ENCODE measurements at regions not wholly inside any gene's neighbourhood (a gene's known extent, or its start where the extent isn't known, plus 50 kb on each side); places are given as distances from the start of the nearest gene placed in this dataset.

DNA sequence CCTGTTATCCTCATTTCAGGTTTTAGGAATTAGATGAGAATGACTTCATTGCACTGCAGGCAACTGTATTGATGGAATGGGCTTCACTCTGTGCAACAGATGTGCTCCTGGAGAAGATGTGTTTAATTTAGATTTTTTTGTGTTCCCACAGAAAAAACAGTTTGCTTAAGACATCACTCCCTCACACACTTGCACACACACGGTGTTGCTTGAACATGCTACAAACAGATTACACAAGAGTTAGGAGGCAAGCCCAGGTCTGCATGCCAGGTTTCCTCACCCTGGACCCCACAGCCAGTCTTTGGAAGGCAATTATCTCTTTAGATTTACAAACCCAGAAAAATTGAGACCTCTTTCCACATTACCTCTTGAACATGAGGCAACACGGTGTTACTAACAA, 93.7 kb upstream of the KLHL29 start:
- DNase-seq (ENCODE audit: low spot score): peak; percentile 31

DNA sequence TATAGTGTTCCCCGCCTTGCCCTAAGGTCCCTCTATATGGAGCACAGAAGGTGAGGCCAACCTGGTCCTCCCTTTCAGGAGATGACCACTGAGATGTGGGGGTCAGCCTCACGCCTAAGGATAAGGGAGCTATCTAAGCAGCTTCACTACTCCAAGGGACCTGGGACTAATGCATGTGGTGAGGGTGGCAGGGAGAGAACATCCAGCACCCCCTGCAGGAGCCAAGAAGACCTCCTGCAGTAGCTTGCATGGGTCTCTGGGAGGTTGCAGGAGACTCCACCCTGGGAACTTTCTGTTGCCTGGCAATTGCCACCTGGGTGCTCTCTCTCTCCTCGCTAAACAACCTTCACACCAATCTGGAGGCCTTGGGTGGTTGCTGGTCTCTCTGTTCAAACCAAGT, 93.0 kb upstream of the KLHL29 start:
- DNase-seq (ENCODE audit: low spot score): no peak

GRCh38 chr2:23293063-23293462, 91.9 kb upstream of the KLHL29 start:
- peak; percentile 35 for DNase-seq (ENCODE audit: low spot score)

GRCh38 chr2:23293731-23294130, 91.2 kb upstream of the KLHL29 start:
- peak; percentile 58 for DNase-seq (ENCODE audit: low spot score)

DNA sequence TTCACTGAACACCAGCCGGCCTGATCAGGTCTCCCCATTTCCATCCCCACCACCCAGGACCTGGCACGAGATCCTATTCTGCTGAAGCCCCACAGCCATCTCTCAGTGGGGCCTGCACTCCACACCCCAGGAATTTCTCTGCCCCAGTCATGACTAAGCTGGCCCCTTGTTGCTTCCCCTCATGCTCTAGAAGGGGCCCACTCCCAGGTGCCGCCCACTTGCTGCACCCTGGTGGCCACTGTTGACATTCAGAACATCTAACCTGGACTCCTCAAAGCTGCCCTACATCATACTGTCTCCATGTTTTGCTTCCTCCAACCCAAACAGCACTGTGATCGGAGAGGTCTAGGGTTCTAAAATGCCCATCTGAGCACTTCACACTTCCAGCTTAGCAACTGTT, 90.7 kb upstream of the KLHL29 start:
- no peak for DNase-seq (ENCODE audit: low spot score)

DNA sequence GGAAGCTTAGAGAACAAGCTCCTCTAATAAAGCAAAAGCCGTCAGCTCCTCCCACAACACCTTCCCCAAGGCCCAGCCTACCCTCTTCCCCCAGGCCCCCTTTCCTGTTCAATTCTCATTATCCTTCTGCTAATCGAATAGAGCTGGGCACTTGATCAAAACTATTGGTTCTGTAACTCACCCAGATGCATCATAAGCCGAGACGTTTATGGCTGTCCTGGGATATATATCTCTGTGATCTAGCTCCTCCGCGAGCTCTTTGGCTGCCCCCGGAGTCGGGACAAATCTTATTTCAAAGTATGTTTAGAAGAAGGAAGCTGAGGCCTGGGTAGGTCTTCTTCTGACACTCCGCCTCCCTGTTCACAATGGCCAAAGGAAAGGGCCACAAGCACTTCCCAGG, 88.3 kb upstream of the KLHL29 start:
- no peak for DNase-seq (ENCODE audit: low spot score)

DNA sequence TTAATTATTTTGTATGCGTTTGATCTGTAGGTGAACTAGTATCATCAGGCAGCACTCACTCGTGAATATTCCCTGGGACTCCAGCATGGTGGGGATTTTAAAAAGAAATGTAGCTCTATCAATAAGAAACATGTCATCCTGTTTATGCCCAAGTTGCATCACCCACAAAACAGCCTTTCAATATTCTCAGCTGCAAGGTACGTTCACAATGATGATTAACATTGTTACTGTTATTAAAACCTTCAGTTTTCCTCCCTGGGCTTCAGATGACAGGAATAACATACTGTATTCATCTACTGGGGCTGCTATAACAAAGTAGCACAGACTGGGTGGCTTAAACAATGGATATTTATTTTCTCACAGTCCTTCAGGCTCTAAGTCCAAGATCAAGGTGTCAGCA, 87.9 kb upstream of the KLHL29 start:
- DNase-seq (ENCODE audit: low spot score): no peak

- no peak for DNase-seq (ENCODE audit: low spot score)
These were observed 86.4 kb upstream of the KLHL29 start for GRCh38 chr2:23298551-23298950.

- no peak for DNase-seq (ENCODE audit: low spot score)
These were observed 85.3 kb upstream of the KLHL29 start for GRCh38 chr2:23299476-23300195.

GRCh38 chr2:23301136-23301535, 83.8 kb upstream of the KLHL29 start:
- no peak for DNase-seq (ENCODE audit: low spot score)

DNA sequence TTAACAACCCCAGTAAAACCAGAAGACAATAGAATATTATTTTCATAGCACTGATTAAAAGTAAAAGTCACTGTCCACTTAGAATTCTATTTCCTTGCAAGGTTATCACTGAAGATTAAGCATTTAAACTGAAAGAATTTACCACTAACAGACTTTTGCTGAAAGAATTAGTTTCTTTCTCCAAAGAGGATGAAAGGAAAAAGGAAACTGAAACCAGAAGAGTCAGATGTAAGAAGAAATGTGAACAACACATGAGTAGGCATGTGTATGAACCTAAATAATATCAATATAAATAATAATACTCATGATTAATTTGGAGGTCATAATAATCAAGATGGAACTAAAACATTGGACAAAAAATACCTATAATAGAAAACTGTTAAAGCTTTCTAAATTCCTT, 82.4 kb upstream of the KLHL29 start:
- no peak for DNase-seq (ENCODE audit: low spot score)

DNA sequence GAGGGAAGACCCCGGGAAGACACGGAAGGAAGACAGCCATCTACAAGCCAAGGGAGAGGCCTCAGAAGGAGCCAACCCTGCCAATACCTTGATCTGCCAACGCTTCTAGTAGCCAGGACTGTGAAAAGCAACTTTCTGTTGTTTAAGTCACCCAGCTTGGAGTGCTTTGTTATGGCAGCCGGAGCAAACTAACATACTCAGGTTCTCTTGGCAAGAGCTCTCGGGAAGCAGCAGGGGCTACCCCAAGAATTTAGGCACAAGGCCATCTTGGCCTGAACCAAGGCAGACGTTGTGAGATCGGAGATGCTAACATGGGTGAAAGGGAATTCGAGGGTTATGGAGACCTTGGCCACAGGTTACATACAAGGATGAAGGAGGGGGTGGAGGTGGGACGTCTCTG, 78.6 kb upstream of the KLHL29 start:
- DNase-seq (ENCODE audit: low spot score): no peak

DNA sequence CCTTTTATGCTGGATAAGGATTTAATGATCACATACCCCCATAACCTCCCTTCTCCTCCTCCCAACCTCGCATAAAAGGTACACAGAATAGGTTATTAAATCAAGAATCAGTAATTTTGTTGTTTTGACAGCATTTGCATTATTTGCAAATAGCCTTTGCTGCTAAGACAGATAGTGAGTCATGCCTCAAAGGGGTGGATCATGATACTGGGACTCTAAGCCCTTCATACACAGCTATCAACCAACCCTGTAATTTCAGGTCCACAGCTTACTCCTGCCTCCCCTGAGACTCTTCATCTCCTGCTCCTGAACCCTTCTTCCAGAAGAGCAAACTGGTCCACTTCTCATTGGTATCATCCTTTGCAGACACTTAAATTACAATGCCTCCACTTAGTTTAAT, 73.8 kb upstream of the KLHL29 start:
- DNase-seq (ENCODE audit: low spot score): no peak

DNA sequence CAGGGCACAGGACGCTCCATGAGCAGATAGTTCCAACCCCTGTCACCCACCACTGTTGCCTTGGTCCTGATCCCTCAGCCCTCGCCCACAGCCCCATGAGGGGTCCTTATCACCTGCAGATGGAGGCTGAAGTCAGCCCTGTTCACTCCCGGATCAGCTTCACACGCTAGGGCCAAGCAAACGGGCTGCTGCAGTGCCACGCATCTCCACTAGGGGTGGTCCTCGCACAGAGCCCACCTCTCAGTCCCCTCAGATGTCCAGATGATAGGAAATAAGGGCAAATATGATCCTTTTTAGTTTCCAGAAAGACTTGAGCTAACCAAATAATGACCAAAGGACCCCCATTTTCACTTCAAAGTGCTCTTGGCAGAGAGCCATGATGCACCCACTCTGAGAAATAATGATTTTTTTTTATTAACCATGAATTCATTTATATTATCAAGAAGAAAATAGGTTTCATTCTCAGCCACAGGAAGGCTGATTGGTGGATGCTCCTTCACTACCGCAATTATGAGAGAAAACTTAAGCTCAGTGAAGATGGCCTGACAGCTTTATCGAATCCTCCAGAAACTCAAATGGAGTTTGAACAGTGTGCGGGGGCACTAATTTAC, 71.9 kb upstream of the KLHL29 start:
- no peak for DNase-seq (ENCODE audit: low spot score)

DNA sequence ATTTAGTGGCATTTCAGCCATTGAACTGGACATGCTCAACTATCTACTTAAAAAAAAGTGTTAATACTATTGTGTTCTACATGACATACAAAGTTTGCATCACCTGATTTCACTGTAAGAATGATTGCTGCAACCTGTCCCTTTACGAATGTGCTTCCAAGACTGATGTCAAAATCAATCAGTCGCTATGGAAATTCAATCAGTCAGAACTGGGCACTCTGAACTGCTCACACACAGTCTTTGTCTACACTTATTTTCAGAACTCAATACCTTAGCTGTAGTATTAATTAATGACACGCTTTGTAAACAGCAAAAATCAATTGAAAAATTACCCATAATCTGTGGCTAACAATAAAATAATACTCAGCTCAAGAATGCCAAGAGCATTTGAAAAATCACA, 70.3 kb upstream of the KLHL29 start:
- no peak for DNase-seq (ENCODE audit: low spot score)

GRCh38 chr2:23320058-23320457, 64.9 kb upstream of the KLHL29 start:
- DNase-seq (ENCODE audit: low spot score): no peak

DNA sequence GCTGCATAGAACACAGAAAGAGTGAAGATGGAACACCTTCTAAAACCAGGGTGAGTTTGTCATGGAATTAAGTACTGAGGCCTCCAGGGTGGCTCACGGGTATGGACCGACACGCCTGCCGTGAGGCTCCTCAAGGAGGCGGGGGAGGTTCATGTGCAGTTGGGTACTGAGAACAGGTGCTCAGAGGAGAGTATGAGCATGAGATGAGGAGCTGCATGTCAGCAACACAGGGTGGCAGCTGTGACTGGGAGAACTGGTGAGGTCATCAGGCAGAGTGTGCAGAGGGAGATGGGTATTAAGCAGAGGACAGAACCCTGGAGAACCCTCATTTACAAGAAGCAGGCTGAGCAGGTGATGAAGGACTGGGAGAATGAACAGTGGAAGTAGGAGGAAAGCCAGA, 63.2 kb upstream of the KLHL29 start:
- no peak for DNase-seq (ENCODE audit: low spot score)

GRCh38 chr2:23322567-23323197, 62.3 kb upstream of the KLHL29 start:
- no peak for DNase-seq (ENCODE audit: low spot score)

DNA sequence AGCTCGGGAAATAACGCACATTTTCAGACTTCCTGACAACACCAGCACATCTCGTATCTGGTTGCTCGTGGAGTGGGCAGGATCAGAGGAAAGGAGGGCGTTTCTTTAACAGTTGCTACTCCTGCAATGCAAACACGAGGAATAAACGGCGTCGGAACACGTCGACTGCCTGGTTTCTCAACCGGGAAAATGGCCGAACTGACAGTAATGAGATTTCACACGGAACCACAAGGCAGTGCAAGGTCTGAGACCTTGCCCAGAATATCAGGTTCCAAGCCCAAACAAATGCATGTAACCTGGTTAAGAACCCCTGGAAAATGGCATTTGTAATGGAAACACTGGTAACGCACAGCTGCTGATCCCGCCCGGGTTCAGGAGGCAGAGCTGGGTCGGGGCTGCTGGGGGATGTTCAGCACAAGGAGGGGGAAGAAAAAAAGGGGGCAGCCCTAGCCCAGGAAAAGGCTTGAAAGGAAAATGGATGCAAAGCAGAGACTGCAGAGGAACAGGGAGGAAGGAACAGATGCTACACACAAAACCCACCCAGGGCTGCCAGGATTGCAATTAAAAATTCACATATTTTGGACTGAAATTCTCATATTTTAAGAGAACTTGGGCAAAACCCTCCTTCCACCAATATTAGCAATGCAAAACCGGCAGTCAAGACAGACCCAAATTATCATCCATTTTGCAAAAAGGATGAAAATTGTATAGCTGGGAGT, 61.6 kb upstream of the KLHL29 start:
- no peak for DNase-seq (ENCODE audit: low spot score)

DNA sequence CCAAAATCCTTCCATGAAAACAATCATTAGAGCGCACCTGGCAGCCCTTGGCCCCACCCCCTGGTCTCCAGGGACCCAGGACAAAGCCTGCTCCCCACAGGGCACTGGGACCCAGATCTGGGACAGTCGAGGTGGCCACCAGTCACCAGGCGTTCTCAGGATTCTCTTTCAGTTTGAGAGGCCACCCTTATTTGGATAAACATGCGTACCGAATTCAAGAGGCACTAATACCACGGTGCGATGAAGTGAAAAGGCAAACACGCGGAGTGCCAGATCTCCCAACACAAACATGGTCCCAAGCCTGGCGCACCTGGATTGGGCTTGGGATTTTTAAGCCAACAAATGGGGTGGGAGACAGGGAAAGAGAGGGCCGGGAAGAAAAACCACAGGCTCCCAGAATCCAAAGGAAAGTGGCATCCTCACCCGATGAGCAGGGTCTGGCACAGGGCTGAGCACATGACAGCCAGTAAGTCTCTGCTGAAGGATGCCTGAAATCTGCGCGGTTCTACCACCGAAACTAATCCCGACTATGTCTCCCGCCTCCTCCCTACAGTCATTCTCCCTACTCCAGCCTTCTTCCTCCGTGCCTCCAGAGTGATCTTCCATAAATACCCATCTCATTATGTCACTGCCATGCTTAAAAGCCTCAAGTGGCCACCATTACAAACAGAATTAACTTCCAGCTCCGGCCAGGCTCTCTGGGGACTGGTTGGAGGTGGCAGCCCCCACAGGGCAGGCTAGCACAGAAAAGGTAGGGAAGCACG, 60.9 kb upstream of the KLHL29 start:
- no peak for DNase-seq (ENCODE audit: low spot score)

DNA sequence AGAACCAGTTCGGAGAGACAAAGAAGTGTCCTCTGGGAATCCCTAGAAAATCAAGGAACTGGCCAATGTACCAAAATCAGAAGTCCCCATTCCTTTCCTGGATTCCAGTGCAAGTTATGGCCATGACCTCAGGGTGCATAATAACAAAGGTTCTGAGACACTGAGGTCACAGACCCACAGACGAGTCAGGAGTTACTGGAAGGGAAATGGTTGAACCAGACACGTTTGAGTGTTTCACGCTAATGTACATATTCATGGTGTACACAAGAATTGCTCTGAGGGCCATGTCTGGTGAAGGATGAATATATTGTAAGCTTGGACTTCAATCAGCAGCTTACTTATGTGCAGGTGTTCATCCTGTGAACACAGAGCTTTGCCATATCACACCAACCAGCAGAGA, 58.6 kb upstream of the KLHL29 start:
- DNase-seq (ENCODE audit: low spot score): no peak

GRCh38 chr2:23327416-23327815, 57.6 kb upstream of the KLHL29 start:
- DNase-seq (ENCODE audit: low spot score): no peak
